Astrocyte of the cerebellum (primary cell): ENCODE measurements at regions not wholly inside any gene's neighbourhood (a gene's known extent, or its start where the extent isn't known, plus 50 kb on each side); places are given as distances from the start of the nearest gene placed in this dataset.

ENCODE experiments used
- DNase-seq: peaks from one replicate; pipeline ENCODE4 v3.0.0-alpha.2; 2011; ENCODE audit warnings: low read depth
- H3K4me3 ChIP-seq: 2 replicates; pipeline ENCODE4 v1.5.1; 2011; ENCODE audit warnings: mild to moderate bottlenecking, low read depth, low read length, moderate library complexity
- CTCF ChIP-seq: IDR thresholded peaks from 2 replicates; pipeline ENCODE4 v1.5.1; 2012; ENCODE audit warnings: low read length, low read depth, moderate library complexity, mild to moderate bottlenecking; ENCODE audit errors: missing control alignments
- in situ Hi-C: cut with HindIII; loops from 2 replicates; pipeline ENCODE4 v1.10.0; 2017; ENCODE audit warnings: low sequenced_read_pairs

- in situ Hi-C loops = no loop called here
These were observed 149.5 kb upstream of the EPHA3 start for GRCh38 chr3:88957711-88958439.

GRCh38 chr3:88960019-88960418 is 147.4 kb upstream of the EPHA3 start:
- no peak for DNase-seq
- H3K4me3 ChIP-seq = no peak overlapping the region
- no peak for TF ChIP-seq CTCF
- in situ Hi-C loops = no loop called here

More at GRCh38 chr3:88957711-88958439, 149.5 kb upstream of the EPHA3 start:
- peak; percentile 86 for DNase-seq
- H3K4me3 ChIP-seq = no peak overlapping the region
- no peak for TF ChIP-seq CTCF

GRCh38 chr3:88963003-88963402 is 144.4 kb upstream of the EPHA3 start:
- no peak for DNase-seq
- in situ Hi-C loops = no loop called here
- no peak overlapping the region for H3K4me3 ChIP-seq
- no peak for TF ChIP-seq CTCF

- in situ Hi-C loops = no loop called here
- no peak overlapping the region for H3K4me3 ChIP-seq
- no peak for TF ChIP-seq CTCF
These were observed 127.7 kb upstream of the EPHA3 start for GRCh38 chr3:88979760-88980159.

GRCh38 chr3:88983458-88983857 is 124.0 kb upstream of the EPHA3 start:
- H3K4me3 ChIP-seq = no peak overlapping the region
- in situ Hi-C loops = no loop called here
- DNase-seq = no peak
- no peak for TF ChIP-seq CTCF

More at GRCh38 chr3:88979760-88980159, 127.7 kb upstream of the EPHA3 start:
- DNase-seq = no peak

GRCh38 chr3:88984256-88984655 is 123.2 kb upstream of the EPHA3 start:
- in situ Hi-C loops = no loop called here
- TF ChIP-seq CTCF = no peak
- H3K4me3 ChIP-seq = no peak overlapping the region
- no peak for DNase-seq
